ENCODE measurements at regions not wholly inside any gene's neighbourhood (a gene's known extent, or its start where the extent isn't known, plus 50 kb on each side); places are given as distances from the start of the nearest gene placed in this dataset.
"Not testable (repeated sequence)": the region's sequence is repeated elsewhere in the genome, so short reads cannot be mapped to it uniquely, and the experiment has no call there.

DNA sequence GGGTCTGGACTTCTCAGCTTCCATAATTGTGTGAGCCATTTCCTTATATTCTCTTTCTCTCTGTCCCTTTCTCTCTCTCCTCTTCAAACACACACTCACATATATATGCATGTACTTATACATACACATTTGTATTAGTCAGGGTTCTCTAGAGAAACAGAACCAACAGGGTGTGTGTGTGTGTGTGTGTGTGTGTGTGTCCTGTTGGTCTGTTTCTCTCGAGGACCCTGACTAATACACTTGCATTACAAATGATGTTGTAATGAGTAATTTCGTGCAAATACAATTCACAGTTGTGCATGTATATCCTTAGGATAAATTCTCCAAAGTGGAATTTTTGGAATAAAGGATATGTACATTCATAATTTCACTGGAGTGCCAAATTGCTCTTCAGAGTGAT lies 115.3 kb downstream of the NPIPB5 start:
- DNase-seq (ENCODE audit: low spot score) = no peak

DNA sequence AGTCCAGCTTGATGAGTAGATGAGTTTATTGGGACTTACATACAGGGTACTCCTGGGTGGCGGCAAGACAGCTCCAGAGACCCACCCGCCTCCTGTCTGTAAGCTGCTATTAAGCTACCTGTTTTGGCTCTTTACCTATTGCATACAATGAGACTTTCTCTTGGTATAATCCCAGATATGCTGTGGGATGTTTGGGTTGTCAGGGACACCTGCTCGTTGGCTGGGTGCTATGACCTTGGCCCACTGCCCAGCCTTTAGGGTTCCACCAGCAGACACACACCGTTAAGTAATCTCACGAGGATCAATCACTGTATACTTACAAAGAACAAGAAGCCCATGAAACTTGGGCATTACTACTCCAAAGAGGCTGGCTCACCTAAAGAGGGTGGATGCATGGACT lies 116.4 kb downstream of the NPIPB5 start:
- no peak for DNase-seq (ENCODE audit: low spot score)

DNA sequence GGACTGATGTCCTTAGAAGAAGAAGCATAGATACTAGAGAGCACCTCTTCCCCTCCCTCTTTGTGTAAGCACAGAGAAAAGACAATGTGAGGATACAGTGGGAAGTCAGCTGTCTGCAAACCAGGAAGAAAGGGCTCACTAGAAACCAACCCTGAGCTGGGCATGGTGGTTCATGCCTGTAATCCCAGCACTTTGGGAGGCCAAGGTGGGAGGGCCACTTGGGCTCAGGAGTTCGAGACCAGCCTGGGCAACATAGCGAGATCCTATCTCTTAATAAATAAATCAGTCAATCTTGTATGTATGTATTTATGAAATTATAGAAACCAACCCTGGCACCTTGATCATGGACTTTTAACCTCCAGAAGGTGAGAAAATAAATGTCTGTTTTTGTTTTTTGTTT lies 118.3 kb downstream of the NPIPB5 start:
- no peak for DNase-seq (ENCODE audit: low spot score)

DNA sequence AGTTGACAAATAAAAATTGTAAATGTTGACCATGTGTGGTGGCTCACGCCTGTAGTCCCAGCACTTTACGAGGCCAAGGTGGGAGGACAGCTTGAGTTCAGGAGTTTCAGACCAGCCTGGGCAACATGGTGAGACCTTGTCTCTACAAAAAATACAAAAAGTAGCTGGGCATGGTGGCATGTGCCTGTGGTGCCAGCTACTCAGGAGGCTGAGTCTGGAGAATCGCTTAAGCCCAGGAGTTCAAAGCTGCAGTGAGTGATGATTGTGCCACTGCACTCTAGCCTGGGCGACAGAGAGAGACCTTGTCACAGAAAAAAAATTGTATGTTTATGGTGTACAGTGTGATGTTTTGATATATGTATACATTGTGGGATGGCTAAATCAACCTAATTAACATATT lies 119.6 kb downstream of the NPIPB5 start:
- no peak for DNase-seq (ENCODE audit: low spot score)

DNA sequence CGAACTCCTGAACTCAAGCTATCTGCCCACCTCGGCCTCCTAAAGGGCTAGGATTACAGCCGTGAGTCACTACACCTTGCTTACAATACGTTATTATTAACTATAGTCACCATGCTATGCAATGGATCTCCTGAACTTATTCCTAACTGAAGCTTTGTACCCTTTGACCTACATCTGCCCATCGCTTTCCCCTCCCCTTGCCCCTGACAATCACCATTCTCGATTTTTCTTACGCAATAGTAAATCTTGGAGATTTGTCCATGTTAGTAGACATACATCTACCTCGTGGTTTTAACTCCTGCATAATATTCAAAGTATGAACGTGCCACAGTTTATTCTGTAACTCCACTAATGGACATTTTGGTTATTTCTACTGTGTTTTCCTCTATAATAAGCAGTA lies 120.6 kb downstream of the NPIPB5 start:
- DNase-seq (ENCODE audit: low spot score) = no peak

DNA sequence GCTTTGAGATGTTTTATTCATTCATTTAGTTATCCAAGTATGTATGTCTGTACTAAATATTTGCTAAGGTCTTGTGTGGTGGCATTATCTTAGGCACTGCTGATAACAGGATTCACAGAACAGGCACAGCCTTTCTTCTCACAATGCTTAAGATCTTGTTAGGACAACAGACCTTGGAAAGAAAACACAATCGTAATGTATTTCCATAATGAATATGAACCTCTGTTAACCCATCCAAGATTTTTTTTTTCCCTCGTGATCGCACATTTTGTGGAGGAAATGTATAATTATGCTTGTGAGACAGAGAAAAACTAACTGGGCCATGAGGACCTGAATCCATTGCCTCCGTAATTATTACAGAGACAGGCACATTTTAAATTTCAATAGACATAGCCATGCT lies 121.9 kb downstream of the NPIPB5 start:
- DNase-seq (ENCODE audit: low spot score) = no peak

DNA sequence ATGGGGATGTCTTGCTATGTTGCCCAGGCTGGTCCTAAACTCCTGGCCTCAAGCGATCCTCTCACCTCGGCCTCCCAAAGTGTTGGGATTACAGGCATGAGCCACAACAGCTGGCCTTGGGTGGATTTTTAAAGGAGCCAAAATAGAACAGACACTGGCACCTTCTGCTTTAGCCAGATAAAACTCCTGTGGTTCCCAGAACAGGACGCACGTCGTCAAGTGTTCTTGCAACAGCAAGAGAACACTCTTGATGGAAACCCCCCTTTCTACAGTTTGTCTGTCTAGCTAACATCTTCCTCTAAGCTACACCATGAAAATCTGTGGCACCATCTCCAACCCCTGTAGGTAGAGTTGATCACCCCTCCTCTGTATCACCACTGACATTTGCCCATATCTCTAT lies 122.6 kb downstream of the NPIPB5 start:
- DNase-seq (ENCODE audit: low spot score) = no peak

DNA sequence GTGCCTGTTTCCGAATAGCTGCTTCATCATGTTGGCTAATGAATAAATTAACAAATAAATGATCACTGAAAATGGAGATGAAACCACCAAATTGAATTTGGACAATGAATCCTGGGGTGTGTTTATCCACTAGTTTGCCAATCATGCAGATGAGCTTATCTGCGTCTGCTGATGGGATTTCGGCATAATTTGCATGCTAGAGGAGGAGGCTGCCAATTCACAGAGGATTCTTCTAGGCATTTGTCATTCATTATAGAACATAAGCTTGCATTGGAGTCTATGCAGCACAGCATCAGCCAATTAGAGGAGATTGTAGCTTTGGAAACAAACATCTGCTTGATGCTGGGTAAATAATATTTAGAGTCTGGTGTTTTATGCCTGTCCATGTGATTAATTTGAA lies 123.1 kb downstream of the NPIPB5 start:
- DNase-seq (ENCODE audit: low spot score) = no peak

DNA sequence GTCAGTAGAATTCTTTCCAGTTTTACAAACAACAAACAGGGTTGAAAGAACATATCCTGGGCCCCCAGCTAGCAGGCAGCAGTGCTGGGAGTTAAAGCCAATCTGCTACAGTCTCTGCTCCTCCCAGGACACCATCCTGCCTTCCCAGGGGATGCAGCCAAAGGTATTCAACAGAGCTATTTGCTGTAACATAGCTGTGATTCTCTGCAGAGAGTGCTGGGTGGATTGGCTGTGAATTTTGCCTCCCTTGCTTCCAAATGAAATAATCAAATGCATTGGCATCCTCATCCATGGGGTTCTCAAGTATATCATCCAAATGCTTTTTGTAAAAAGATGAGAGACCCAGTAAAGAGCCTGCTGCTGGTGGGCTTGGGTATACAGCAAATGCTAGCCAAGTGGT lies 124.3 kb downstream of the NPIPB5 start:
- DNase-seq (ENCODE audit: low spot score) = no peak

DNA sequence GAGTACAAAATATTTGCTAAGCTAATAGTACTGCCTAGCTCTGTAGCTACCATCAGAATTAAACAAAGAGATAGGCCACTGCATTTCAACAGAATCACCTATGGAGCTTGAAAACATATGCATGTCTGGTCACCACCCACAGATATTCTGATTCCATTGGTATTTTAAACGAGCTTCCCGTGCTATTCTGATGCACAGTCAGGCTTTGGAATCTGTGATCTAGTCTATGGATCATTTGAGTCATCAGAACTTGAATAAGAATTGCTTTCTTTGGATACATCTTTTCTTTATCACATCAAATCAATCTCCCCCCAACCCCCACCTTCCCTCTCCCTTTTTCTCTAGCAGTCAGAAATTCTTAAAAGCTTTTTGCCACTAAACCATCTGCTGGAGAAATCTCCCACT lies 124.7 kb downstream of the NPIPB5 start:
- no peak for DNase-seq (ENCODE audit: low spot score)

DNA sequence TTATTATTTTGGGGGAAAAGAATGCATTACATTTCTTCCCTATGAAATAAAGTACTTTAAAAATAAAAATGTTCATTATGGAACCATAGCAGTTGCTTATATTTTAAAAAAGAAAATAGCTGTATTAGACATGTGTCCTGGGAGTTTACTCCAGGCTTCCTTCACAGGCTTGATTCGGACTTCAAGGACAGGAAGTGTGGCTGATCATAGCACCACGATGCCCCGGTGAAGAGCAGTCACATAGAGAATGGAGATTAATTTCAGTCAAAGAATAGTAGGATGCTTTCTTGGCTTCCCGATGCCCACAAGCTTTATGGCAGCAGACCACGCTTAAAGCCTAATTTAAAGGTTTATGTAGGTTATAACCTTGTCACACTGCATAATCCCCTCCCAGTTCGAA lies 125.1 kb downstream of the NPIPB5 start:
- DNase-seq (ENCODE audit: low spot score) = no peak

DNA sequence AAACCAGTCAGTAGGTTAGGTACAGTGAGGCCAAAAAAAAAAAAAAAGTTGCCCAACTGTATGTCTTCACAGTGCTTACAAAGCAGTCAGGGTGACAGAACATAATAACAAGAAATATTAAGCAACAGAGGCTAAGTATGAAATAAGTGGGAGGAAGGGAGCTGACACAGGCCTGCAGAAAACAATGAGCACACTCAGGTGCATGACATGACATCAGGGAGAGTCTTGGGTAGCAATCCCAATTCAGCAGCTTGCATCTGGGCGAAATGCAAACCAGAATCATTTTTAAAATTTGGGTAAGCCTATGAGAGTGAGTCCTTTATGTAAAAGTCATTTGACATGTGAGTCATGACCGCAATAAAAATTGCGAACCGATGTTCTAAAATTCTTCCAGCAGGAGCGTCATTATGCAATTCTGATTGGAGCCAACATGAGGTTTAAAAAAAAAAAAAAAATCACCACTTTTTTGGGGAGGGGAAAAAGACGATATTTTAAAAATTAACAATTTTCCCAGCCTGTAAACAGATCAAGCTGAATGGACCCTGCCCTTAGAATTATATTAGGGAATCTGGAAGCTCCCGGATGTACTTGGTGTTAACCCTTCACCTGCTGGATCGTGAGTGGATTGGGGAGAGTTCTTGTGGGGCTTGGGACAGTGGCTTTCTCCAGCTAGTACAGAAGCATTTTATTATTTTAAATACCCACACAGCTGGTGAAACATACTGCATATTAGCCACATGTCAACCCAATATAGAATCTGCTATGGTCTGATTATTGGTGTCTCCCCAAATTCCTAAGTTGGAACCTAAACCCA lies 127.9 kb downstream of the NPIPB5 start:
- no peak for DNase-seq (ENCODE audit: low spot score)

DNA sequence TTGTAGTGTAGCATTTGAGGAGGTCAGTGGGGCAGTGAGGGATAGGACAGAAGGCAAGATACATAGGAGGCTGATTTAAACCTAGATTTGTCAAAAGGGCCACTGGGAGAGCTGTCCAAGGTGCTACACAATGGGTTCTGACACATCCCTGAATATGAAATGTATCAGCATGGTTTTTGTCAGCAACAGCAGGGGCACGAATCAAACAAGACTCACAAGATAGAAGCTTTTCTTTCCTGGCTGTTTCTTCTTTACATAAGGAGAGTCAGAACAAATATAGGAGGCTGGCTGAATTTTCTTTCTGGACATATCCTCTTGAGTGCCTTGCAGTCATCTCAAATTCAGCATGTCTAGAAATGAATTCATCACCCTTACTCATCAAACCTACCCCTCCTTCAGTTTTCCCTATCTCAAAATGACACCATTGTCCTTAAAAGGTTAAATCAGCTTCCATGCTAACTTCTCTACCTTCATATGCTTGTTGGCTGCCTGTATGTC lies 130.5 kb downstream of the NPIPB5 start:
- DNase-seq (ENCODE audit: low spot score) = no peak

DNA sequence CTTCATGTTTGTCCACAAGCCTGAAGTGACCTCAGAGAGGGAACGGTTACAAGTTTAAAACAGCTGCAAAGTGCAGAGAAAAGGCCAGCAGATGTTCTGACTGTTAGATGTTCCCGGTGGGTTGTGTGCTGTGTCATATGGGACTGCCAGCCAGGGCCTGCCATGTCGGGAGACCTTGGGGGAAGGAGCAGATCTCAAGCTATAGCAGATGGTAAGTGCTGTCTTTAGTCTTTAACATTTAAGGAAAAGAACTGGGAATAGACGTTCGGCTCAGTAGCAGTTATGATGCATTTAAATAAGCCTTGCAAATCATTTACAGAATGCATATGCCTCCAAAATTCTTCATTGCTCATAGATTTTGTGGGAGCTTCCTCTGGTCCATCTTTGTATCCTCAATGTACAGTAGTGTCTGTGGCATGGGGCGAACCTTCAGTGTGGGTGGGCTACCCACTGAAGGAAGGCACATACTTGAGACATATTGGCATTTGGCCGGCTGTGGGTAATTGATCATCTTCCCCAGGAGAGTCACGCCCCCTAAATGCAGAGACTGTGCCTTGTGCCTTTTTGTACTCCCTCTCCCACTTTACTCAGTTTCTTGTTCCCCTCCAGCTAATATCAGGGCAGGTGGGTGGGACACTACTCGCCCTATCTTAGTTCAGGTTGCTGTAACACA lies 131.9 kb downstream of the NPIPB5 start:
- DNase-seq (ENCODE audit: low spot score) = no peak

DNA sequence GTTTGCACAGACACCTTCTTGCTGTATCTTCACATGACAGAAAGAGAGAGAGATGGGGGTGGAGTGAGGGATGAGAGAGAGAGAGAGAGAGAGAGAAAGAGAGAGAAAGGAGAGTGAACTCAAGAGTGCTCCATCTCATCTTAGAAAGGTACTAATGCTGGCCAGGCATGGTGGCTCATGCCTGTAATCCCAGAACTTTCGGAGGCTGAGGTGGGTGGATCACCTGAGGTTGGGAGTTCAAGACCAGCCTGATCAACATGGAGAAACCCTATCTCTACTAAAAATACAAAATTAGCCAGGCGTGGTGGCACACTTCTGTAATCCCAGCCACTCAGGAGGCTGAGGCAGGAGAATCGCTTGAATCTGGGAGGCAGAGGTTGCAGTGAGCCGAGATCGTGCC lies 132.5 kb downstream of the NPIPB5 start:
- DNase-seq (ENCODE audit: low spot score) = not testable (repeated sequence)

DNA sequence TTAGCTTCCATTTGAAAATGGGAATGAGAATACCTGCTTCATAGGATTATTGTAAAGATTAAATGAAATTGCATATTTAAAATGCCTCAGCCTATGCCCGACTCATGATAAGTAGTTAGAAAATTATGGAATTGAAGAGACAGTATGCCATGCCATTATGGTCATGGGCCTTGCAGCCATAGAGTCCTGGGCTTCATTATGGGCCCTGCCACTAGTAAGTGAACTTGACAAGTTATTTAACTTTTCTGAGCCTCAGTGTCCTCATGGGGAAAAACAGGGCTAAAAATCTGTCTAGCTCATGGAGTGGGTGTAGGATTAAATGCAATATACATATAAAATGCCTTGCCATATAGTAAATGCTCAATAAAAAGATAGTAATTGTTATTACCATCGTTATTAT lies 133.2 kb downstream of the NPIPB5 start:
- DNase-seq (ENCODE audit: low spot score) = no peak

DNA sequence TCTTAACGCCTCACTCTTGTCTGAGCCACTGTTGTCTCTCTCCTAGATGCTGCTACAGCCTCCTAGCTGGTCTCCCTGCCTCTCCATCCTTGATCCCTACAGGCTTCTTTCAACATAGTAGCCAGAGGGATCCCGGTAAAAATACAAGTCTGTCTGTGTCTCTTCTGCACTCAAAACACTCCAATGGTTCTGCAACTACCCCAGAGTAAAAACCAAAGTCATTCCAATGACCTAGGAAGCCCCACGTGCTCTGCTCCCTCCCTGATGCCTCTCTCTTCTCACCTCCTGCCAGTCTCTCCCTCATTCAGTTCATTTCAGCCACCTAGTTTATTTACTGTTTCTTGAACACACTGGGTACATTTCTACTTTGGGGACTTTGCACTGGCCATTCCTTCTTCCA lies 135.2 kb downstream of the NPIPB5 start:
- DNase-seq (ENCODE audit: low spot score) = no peak

DNA sequence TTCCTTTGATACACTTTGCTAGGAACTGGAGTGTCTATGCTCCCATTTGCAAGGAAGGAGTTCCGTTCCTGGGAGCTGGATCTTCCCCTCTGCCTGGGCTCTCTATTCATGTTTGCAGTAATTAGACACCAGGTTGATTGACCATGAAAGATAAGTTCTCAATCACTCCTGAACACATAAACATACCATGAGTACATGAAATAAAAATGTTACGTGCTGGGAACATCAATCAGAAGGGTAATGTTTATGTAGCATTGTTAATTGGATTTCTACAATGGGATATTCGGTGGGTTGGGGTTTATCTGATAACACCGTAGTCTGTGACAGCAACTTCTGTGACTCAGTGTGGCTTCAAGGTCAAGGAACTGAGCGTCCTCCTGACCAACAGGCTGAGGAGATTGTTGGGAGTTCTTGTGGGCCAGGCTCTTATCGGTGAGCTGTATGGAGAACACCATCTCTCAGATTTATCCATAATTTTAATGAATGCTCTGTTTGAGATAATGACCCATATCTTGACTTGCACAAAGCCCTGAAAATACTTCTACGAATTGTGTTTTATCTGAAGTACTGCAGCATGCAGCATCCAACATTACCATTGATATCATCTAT lies 136.4 kb downstream of the NPIPB5 start:
- DNase-seq (ENCODE audit: low spot score) = no peak

DNA sequence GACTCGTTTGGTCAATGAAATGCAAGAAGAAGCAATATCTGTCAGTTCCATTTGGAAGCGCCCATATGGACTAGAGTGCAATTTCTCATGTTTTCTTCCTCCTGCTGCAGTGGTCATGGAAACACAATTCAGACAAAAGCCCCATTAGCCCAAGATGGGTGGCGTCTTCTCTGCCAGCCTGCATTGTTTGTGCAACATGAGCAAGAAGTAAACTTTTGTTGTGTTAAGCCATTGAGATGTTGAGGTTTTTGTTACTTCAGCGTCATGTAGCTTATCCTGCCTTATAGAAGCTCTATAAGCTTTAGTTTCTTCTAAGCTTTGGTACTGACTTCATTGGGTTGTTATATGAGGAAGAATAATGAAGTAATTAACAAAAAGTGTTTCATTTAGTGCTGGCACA lies 137.4 kb downstream of the NPIPB5 start:
- DNase-seq (ENCODE audit: low spot score) = no peak

DNA sequence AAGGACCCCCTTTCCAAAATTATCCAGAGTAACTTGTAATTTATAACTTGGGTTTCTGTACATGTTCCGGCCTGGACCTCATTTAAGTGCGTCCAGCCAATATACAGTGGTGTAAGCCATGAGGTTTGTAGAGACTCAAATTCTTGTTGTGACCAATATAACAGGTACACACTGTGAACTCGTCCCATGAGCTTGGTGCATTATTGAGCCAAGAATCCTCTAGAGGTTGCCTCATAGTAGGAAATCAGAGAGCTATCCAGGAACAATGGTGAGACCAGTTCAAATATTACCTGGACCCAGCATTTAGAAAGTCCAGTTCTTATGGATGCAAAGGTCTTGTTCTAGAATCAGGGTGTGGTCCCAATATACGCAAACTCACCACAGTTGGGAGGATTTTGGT lies 138.2 kb downstream of the NPIPB5 start:
- no peak for DNase-seq (ENCODE audit: low spot score)

DNA sequence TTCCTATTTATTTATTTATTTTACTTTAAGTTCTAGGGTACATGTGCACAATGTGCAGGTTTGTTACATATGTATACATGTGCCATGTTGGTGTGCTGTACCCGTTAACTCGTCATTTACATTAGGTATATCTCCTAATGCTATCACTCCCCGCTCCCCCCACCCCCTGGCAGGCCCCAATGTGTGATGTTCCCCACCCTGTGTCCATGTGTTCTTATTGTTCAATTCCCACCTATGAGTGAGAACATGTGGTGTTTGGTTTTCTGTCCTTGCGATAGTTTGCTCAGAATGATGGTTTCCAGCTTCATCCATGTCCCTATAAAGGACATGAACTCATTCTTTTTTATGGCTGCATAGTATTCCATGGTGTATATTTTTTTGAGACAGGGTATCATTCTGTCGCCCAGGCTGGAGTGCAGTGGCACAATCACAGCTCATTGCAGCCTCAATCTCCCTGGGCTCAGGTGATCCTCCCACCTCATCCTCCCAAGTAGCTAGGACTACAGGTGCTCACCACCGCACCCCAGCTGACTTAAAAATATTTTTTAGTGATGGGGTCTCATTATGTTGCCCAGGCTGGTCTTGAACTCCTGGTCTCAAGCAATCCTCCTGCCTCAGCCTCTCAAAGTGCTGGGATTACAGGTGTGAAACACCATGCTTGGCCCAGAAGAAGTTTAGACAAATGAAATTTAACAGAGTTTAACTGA lies 140.6 kb downstream of the NPIPB5 start:
- DNase-seq (ENCODE audit: low spot score) = not testable (repeated sequence)

DNA sequence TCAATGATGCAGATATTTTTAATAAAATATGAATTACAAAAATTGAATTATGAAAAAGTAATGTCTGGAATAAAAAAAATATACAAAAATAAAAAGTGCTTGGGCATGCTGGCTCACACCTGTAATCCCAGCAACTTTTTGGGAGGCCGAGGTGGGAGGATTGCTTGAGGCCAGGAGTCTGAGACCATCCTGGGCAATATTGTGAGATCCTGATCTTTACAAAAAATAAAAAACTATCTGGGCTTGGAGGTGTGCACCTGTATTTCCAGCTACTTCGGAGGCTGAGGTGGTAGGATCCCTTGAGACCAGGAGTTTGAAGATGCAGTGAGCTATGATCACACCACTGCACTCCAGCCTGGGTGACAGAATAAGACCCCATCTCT lies 141.8 kb downstream of the NPIPB5 start:
- DNase-seq (ENCODE audit: low spot score) = no peak
